HUES48 (cell line): ENCODE measurements at regions not wholly inside any gene's neighbourhood (a gene's known extent, or its start where the extent isn't known, plus 50 kb on each side); places are given as distances from the start of the nearest gene placed in this dataset.
"Not testable (repeated sequence)": the region's sequence is repeated elsewhere in the genome, so short reads cannot be mapped to it uniquely, and the experiment has no call there.

ENCODE experiments used
- H3K27ac ChIP-seq: one replicate; pipeline ENCODE4 v1.7.0; 2013; ENCODE audit warnings: low read depth, low read length, inconsistent platforms
- H3K27me3 ChIP-seq: 2 replicates; pipeline ENCODE4 v1.6.1; 2013; ENCODE audit warnings: mild to moderate bottlenecking, low read length; ENCODE audit not compliant: control insufficient read depth, insufficient read depth
- H3K36me3 ChIP-seq: 2 replicates; pipeline ENCODE4 v1.6.1; 2013; ENCODE audit warnings: low read length; ENCODE audit not compliant: control insufficient read depth, insufficient read depth
- H3K4me1 ChIP-seq: 2 replicates; pipeline ENCODE4 v1.6.1; 2013; ENCODE audit warnings: mild to moderate bottlenecking, low read length; ENCODE audit not compliant: control insufficient read depth, insufficient read depth
- H3K4me3 ChIP-seq: 2 replicates; pipeline ENCODE4 v1.5.1; 2013; ENCODE audit warnings: mild to moderate bottlenecking, low read depth, low read length
- H3K9ac ChIP-seq: 2 replicates; pipeline ENCODE4 v1.6.1; 2013; ENCODE audit warnings: mild to moderate bottlenecking, low read depth, low read length, moderate library complexity
- H3K9me3 ChIP-seq: 2 replicates; pipeline ENCODE4 v1.6.1; 2013; ENCODE audit warnings: low read length; ENCODE audit not compliant: control insufficient read depth, insufficient read depth

- not testable (repeated sequence) for H3K27ac ChIP-seq, H3K36me3 ChIP-seq, H3K9me3 ChIP-seq, H3K4me3 ChIP-seq, H3K4me1 ChIP-seq, H3K27me3 ChIP-seq, H3K9ac ChIP-seq
These were observed 1056.8 kb downstream of the TSN start for GRCh38 chr2:122812214-122812613.

GRCh38 chr2:122815120-122815519, 1059.7 kb downstream of the TSN start:
- H3K9me3 ChIP-seq: no peaks in the 10 kb centered on the region
- H3K9ac ChIP-seq: no peak overlapping the region
- no peaks in the 10 kb centered on the region for H3K36me3 ChIP-seq
- H3K27ac ChIP-seq: no peak overlapping the region
- no peaks in the 10 kb centered on the region for H3K27me3 ChIP-seq
- no peaks in the 10 kb centered on the region for H3K4me1 ChIP-seq
- H3K4me3 ChIP-seq: no peak overlapping the region

DNA sequence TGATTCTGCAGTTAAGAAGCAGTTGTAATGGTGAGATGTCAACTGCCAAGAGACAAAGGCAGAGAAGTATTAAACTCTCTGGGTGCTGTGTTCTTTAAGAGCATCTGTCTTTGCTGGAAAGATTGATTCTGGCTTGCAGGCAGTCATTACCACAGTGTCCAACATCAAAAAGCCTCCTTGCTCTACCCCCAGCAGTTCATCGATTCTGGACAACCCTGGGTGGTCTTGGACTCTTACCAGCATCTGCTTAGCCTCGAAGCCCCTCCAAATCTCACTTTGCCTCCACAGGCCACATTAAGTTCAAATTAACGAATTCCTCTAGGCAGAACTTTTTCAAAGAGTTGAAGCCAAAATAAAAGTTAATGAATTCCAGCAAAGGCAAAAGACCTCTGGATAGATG, 1061.4 kb downstream of the TSN start:
- no peak overlapping the region for H3K27ac ChIP-seq
- H3K36me3 ChIP-seq: no peaks in the 10 kb centered on the region
- H3K27me3 ChIP-seq: no peaks in the 10 kb centered on the region
- H3K9ac ChIP-seq: no peak overlapping the region
- H3K9me3 ChIP-seq: no peaks in the 10 kb centered on the region
- H3K4me1 ChIP-seq: 0 out of 2 replicates have a peak, but pooled peaks cover 3% of the 10 kb centered on the region
- no peak overlapping the region for H3K4me3 ChIP-seq

DNA sequence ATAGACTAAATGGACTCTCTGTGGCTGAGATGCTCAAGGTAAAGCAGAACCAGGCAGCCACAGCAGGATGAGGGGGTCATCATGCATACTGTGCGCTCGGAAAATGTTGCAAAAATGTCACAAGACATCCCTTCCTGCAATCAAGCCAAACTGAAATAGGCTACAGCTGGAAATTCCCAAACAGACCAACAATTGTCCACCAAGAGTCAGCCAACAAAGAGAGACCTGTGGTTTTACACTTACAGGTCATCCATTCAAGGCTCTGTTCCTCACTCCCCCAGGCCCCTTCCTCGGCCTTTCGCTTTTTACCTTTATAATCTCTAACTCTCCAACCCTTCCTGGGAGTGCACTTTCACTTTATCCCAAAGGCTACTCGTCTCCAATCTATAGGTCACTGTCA, 1066.9 kb downstream of the TSN start:
- Histone ChIP-seq H3K36me3 (no peaks in the 10 kb centered on the region), H3K27me3 (no peaks in the 10 kb centered on the region), H3K9me3 (no peaks in the 10 kb centered on the region), H3K4me3 (no peak overlapping the region), H3K9ac (no peak overlapping the region), H3K4me1 (0 out of 2 replicates have a peak, but pooled peaks cover 3% of the 10 kb centered on the region), H3K27ac (no peak overlapping the region)

GRCh38 chr2:122830157-122830556, 1074.7 kb downstream of the TSN start:
- Histone ChIP-seq H3K9me3 (no peaks in the 10 kb centered on the region), H3K36me3 (no peaks in the 10 kb centered on the region), H3K27ac (no peak overlapping the region), H3K27me3 (no peaks in the 10 kb centered on the region), H3K4me1 (no peaks in the 10 kb centered on the region), H3K4me3 (no peak overlapping the region), H3K9ac (no peak overlapping the region)

- no peak overlapping the region for H3K27ac ChIP-seq
- no peak overlapping the region for H3K9ac ChIP-seq
- no peaks in the 10 kb centered on the region for H3K36me3 ChIP-seq
- H3K9me3 ChIP-seq: no peaks in the 10 kb centered on the region
- no peak overlapping the region for H3K4me3 ChIP-seq
- no peaks in the 10 kb centered on the region for H3K27me3 ChIP-seq
- H3K4me1 ChIP-seq: no peaks in the 10 kb centered on the region
These were observed 1076.2 kb downstream of the TSN start for GRCh38 chr2:122831649-122832048.

- Histone ChIP-seq H3K9me3 (no peaks in the 10 kb centered on the region), H3K36me3 (no peaks in the 10 kb centered on the region), H3K27me3 (no peaks in the 10 kb centered on the region), H3K27ac (no peak overlapping the region), H3K4me3 (no peak overlapping the region), H3K4me1 (no peaks in the 10 kb centered on the region), H3K9ac (no peak overlapping the region)
These were observed 1088.1 kb downstream of the TSN start for GRCh38 chr2:122843503-122843902.

DNA sequence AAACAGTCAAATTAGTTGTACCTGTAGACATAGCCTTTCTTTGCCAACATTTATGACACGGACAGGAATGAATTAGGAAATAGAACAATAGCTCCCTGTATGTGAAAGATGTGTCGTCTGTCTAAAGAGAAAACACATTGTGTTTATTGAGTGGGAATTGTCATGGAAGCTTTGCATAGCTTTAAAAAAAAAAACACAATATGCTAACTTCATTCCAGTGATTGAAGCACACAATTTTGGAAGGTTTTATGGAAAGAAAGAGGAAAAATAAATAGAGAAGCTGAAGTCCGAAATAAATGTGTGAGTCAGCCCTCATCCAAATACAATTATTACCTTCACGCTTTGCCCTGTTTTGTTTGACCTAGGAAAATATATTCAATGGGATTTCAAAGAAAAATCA, 1095.7 kb downstream of the TSN start:
- Histone ChIP-seq H3K9me3 (no peaks in the 10 kb centered on the region), H3K36me3 (no peaks in the 10 kb centered on the region), H3K27ac (no peak overlapping the region), H3K9ac (no peak overlapping the region), H3K4me1 (no peaks in the 10 kb centered on the region), H3K27me3 (no peaks in the 10 kb centered on the region), H3K4me3 (no peak overlapping the region)

DNA sequence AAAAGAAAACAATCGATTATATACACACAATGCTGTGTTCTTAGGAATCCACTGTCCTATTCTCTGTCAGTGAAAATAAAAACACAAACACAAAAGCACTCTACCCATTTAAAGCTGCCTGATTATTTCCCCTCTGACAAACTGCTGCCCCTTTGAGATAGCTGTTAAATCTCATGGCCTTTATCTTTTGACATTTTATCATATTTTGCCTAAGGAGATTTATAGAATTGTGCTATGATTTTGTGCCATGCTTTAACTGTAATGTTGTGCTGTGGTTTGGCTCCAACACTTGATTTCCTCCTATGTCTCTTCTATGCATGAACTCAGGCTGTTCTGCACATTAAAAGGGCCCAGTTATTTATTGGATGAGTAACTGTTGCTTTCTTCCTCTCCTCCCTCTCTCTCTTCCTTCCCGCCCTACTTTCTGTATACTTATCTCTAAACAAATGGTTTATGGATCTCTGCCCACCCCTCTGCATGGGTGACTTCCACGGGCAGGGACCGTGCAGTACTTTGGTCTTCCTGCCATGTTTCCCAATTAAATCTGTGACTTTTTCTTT, 1096.6 kb downstream of the TSN start:
- Histone ChIP-seq H3K4me1 (no peaks in the 10 kb centered on the region), H3K9me3 (no peaks in the 10 kb centered on the region), H3K4me3 (no peak overlapping the region), H3K9ac (no peak overlapping the region), H3K27ac (no peak overlapping the region), H3K36me3 (no peaks in the 10 kb centered on the region), H3K27me3 (no peaks in the 10 kb centered on the region)

DNA sequence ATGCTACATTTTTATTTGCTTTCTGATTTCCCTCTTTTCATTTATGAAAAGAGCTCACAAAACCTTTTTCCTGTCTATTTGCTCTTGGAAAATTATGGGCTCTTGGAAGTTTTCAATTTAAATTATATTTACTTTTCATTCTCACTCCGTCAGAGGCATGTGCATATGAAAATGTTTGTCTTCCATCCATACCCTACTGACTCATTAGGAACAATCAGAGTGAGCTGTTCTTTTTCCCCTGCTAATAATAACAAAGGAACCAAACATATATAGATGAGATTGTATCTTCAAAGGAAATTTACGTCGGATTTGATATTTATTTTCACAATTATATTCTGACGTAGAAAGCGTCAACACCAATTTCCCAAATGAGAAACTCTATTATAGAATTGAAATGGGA, 1101.2 kb downstream of the TSN start:
- no peak overlapping the region for H3K9ac ChIP-seq
- no peaks in the 10 kb centered on the region for H3K4me1 ChIP-seq
- H3K36me3 ChIP-seq: no peaks in the 10 kb centered on the region
- no peak overlapping the region for H3K4me3 ChIP-seq
- no peaks in the 10 kb centered on the region for H3K9me3 ChIP-seq
- H3K27me3 ChIP-seq: no peaks in the 10 kb centered on the region
- no peak overlapping the region for H3K27ac ChIP-seq

GRCh38 chr2:122858075-122858702, 1102.7 kb downstream of the TSN start:
- H3K27me3 ChIP-seq: no peaks in the 10 kb centered on the region
- H3K9me3 ChIP-seq: no peaks in the 10 kb centered on the region
- no peak overlapping the region for H3K9ac ChIP-seq
- no peaks in the 10 kb centered on the region for H3K4me1 ChIP-seq
- no peak overlapping the region for H3K27ac ChIP-seq
- no peaks in the 10 kb centered on the region for H3K36me3 ChIP-seq
- H3K4me3 ChIP-seq: no peak overlapping the region
